Coronary artery (tissue), 2 donors: ENCODE measurements at regions not wholly inside any gene's neighbourhood (a gene's known extent, or its start where the extent isn't known, plus 50 kb on each side); places are given as distances from the start of the nearest gene placed in this dataset.

Experiments
- DNase-seq: peaks from one replicate; pipeline ENCODE4 v3.0.0-alpha.2; 2017; ENCODE audit warnings: low spot score
- H3K27ac ChIP-seq, 2 donors: fragments of 200-600 bp; sonication (generic); one replicate each; pipeline ENCODE4 v1.5.1; 2016 to 2019
- H3K4me3 ChIP-seq: fragments of 200-600 bp; sonication (generic); 2 replicates; pipeline ENCODE4 v1.5.1; 2016; ENCODE audit warnings: mild to moderate bottlenecking, moderate library complexity
- TF ChIP-seq, protein P1 (sequence below): fragments of 200-600 bp; sonication (generic); IDR thresholded peaks from one replicate; pipeline ENCODE4 v1.5.1; 2019; ENCODE audit warnings: antibody characterized with exemption

DNA sequence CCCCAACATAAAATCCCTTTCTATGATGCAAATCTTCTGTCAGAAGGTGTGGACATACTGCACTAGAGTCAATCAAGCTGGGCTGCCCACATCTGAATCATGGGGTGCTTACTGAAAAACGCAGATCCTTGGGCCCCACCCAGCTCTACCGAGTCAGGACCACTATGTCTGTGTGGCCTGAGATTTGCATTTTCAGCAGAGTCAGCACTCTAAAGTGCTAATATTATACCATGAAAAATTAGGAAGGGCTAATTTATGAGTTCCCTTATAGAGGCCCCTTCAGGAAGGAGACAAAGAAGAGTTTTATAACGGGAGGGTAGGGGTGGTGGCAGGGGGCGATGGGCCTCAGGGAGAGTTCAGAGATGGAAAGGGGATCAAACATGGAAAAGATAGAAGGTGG, 163.3 kb upstream of the NABP1 start:
- Histone ChIP-seq H3K27ac (no peak overlapping the region), H3K4me3 (no peak overlapping the region)
- TF ChIP-seq, protein P1, sequence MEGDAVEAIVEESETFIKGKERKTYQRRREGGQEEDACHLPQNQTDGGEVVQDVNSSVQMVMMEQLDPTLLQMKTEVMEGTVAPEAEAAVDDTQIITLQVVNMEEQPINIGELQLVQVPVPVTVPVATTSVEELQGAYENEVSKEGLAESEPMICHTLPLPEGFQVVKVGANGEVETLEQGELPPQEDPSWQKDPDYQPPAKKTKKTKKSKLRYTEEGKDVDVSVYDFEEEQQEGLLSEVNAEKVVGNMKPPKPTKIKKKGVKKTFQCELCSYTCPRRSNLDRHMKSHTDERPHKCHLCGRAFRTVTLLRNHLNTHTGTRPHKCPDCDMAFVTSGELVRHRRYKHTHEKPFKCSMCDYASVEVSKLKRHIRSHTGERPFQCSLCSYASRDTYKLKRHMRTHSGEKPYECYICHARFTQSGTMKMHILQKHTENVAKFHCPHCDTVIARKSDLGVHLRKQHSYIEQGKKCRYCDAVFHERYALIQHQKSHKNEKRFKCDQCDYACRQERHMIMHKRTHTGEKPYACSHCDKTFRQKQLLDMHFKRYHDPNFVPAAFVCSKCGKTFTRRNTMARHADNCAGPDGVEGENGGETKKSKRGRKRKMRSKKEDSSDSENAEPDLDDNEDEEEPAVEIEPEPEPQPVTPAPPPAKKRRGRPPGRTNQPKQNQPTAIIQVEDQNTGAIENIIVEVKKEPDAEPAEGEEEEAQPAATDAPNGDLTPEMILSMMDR: no peak
- no peak for DNase-seq

DNA sequence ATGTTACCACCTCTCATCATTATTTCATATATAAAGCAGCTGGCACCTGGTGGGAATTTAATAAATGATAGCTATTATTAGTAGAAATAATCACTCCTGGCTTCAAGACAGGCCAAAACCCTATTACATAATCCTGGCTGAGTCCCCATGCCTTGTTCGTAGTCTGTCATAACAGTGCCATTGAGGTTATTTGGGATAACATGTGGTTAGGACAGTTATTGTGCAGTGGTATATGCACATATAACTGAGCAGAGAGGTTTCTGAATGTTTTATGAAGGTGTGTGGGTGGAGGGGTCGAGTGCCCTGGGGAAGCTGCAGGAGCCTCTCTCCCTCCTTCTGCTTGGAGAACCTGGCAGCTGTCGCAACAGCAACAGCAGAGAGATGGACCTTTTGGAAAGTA, 162.4 kb upstream of the NABP1 start:
- TF ChIP-seq, protein P1: no peak
- Histone ChIP-seq H3K27ac (no peak overlapping the region), H3K4me3 (no peak overlapping the region)
- no peak for DNase-seq

DNA sequence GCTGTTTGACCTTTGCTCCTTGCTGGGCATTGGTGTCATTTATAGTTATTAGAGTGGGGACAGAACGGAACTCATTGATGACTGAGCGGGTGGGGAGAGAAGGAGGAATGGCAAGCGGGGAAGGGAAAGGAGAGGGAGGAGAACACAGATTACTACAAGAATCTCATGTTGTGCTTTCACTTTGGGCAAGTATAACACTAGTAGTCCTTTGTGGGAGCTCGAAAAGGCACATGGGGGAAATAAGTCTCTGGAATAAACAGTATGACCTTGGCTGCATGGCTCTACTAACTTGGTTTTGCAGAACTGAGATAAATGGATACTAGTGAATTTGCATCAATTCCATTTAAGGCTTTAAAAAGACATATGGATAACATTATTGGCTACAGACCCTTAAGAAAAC, 161.7 kb upstream of the NABP1 start:
- no peak overlapping the region for H3K27ac ChIP-seq
- no peak for DNase-seq
- H3K4me3 ChIP-seq: no peak overlapping the region
- TF ChIP-seq, protein P1: no peak

DNA sequence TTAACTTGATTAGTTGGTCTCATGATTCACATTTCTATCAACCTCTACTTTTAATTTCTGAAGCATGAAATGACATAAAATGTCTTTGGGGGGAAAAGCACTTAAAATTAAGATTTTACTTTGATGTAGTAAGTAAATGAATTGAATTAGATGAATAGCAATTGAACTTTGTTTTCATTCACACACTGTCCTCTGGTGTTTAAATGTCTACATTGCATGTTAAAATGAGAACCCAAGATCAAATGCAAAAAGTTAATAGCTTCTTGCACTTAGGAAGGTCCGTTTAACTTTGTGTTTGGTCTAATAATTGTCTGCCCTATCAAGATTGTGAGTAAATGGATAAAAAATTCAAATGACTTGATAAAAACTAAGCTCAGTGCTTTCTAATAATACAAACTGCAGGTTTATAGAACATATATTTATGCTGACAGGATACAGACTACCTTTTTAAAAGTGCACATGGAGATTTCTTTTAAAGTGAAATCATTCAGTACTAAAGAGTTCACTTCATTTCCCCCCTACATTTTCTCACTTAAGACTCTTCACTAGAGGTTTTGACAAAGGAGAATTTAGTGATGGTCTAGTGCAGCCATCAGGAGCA, 156.2 kb upstream of the NABP1 start:
- Histone ChIP-seq H3K27ac (no peak overlapping the region), H3K4me3 (no peak overlapping the region)
- DNase-seq: no peak
- TF ChIP-seq, protein P1: peak; percentile 52

DNA sequence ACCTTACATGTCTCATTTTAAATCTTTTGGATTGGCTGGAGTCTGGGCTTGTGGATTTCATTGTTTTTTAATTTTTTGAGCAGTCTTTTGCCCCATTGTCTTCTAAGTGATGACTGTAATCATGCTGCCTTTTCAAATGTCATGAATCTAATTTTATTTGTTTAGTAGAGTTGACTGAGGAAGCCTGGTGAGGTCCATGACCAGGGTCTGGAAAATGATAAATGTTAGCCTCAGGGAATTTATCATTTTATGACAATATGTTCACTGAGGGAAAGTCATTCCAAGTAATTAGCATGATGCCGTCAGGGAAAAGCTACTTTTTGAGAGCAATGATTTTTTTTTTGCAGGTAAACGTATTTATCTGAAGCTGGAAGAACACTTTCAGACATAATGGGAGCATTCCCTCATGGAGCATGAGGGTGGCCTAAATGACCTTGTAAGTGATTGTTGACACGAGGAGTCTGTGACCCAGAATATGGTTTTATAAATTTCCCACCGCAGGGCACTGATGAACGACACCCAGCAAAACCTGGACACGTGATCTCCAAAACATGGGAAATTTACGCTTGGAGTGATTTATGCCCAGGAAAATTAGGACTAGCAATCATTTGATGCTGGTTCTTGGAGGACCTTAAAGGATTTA, 155.3 kb upstream of the NABP1 start:
- H3K27ac ChIP-seq: no peak overlapping the region
- H3K4me3 ChIP-seq: no peak overlapping the region
- DNase-seq: no peak
- TF ChIP-seq, protein P1: no peak

DNA sequence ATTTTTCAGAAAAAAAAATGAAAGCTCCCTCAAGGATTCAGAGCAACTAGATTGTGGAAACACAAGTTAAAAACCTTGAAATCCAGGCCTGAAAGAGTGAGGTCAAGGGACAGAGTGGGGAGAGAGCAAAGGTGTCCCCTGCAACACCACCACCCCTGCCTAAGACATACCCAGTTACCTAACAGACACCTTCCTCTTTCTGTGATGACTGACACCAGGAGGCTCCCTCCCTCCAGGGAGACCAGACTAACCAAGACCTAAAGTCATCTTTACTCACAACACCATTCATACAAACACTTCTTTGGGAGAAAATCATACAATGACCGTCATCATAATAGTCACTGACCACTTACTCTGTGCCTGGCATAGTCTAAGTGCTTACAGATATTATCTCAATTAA, 151.8 kb upstream of the NABP1 start:
- no peak for DNase-seq
- H3K4me3 ChIP-seq: no peak overlapping the region
- TF ChIP-seq, protein P1: no peak
- H3K27ac ChIP-seq: no peak overlapping the region

DNA sequence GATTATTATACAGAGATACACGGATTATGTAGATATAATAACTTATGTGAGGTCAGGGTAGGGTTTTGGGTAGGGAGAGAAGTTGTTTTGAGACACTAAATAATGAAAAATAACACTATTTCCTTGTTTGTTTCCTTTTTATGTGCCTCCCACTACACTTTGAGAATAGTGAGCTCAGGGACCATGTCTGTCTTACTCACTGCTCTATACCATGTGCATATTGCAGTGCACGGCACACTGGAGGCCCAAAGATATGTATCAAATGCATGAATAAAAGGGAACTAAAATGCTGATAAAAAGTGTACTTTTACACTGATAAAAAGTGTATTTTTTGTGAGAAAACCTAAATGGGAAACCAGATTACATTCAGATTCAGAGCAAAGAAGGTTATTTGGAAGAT, 151.4 kb upstream of the NABP1 start:
- H3K4me3 ChIP-seq: no peak overlapping the region
- no peak overlapping the region for H3K27ac ChIP-seq
- no peak for DNase-seq
- TF ChIP-seq, protein P1: no peak
